Neuronal stem cell (in vitro differentiated cells): ENCODE measurements at regions not wholly inside any gene's neighbourhood (a gene's known extent, or its start where the extent isn't known, plus 50 kb on each side); places are given as distances from the start of the nearest gene placed in this dataset.
A peak's percentile ranks its signal among the peaks of the same experiment; 100 is the strongest.

Source experiments
- DNase-seq: peaks from one replicate; pipeline ENCODE4 v3.0.0-alpha.2; 2013; ENCODE audit warnings: low spot score
- H2AFZ ChIP-seq: one replicate; pipeline ENCODE4 v1.6.1; 2013; ENCODE audit warnings: mild to moderate bottlenecking, low read length, inconsistent platforms
- H2AK5ac ChIP-seq: 2 replicates; pipeline ENCODE4 v1.6.1; 2013; ENCODE audit warnings: low read depth, mild to moderate bottlenecking, inconsistent platforms, low read length, moderate library complexity, mixed read lengths
- H2BK120ac ChIP-seq: 2 replicates; pipeline ENCODE4 v1.6.1; 2013; ENCODE audit warnings: low read depth, mild to moderate bottlenecking, inconsistent platforms, low read length, moderate library complexity, mixed read lengths
- H2BK12ac ChIP-seq: one replicate; pipeline ENCODE4 v1.6.1; 2013; ENCODE audit warnings: low read length, inconsistent platforms
- H2BK15ac ChIP-seq: 2 replicates; pipeline ENCODE4 v1.6.1; 2013; ENCODE audit warnings: mild to moderate bottlenecking, low read length, inconsistent platforms, mixed read lengths
- H2BK5ac ChIP-seq: one replicate; pipeline ENCODE4 v1.6.1; 2013; ENCODE audit warnings: inconsistent platforms, mild to moderate bottlenecking, low read length, moderate library complexity
- H3K14ac ChIP-seq: one replicate; pipeline ENCODE4 v1.6.1; 2013; ENCODE audit warnings: low read length, inconsistent platforms
- H3K18ac ChIP-seq: 2 replicates; pipeline ENCODE4 v1.6.1; 2013; ENCODE audit warnings: low read length, inconsistent platforms
- H3K23ac ChIP-seq: 2 replicates; pipeline ENCODE4 v1.6.1; 2013; ENCODE audit warnings: low read depth, mild to moderate bottlenecking, mixed read lengths, low read length, inconsistent platforms; ENCODE audit not compliant: poor library complexity
- H3K27ac ChIP-seq: replicated peaks from 3 replicates; pipeline ENCODE4 v1.5.1; 2013; ENCODE audit warnings: low read length, inconsistent platforms
- H3K27me3 ChIP-seq, 3 experiments: 2 replicates each; pipeline ENCODE4 v1.6.1; 2013; ENCODE audit warnings: low read length in 3 of 3, mild to moderate bottlenecking in 2 of 3, inconsistent platforms in 1 of 3, low read depth in 1 of 3, mixed read lengths in 1 of 3, moderate library complexity in 1 of 3; ENCODE audit not compliant: control insufficient read depth in 3 of 3, insufficient read depth in 3 of 3
- H3K36me3 ChIP-seq, 2 donors: replicated peaks in 1 of 2; 2 replicates each; pipeline ENCODE4 v1.6.1; 2013; ENCODE audit warnings: low read length in 2 of 2; ENCODE audit not compliant: control insufficient read depth in 2 of 2, insufficient read depth in 2 of 2
- H3K4ac ChIP-seq: 2 replicates; pipeline ENCODE4 v1.6.1; 2013; ENCODE audit warnings: inconsistent platforms, mild to moderate bottlenecking, low read length, moderate library complexity
- H3K4me1 ChIP-seq, 2 donors: 1 replicate in 1 of 2; 2 replicates in 1 of 2; pipeline ENCODE4 v1.6.1; 2013; ENCODE audit warnings: low read length in 2 of 2, low read depth in 1 of 2; ENCODE audit not compliant: control insufficient read depth in 2 of 2, insufficient read depth in 1 of 2
- H3K4me2 ChIP-seq: one replicate; pipeline ENCODE4 v1.6.1; 2013; ENCODE audit warnings: mild to moderate bottlenecking, low read length, inconsistent platforms; ENCODE audit not compliant: insufficient read depth, poor library complexity, severe bottlenecking
- H3K4me3 ChIP-seq, 2 donors: 2 replicates each; pipeline ENCODE4 v1.5.1; 2013; ENCODE audit warnings: low read length in 2 of 2, mild to moderate bottlenecking in 2 of 2, inconsistent platforms in 1 of 2, moderate library complexity in 1 of 2
- H3K79me1 ChIP-seq: one replicate; pipeline ENCODE4 v1.6.1; 2013; ENCODE audit warnings: low read depth, mild to moderate bottlenecking, inconsistent platforms, low read length, moderate library complexity
- H3K9ac ChIP-seq: one replicate; pipeline ENCODE4 v1.6.1; 2013; ENCODE audit warnings: mild to moderate bottlenecking, low read depth, low read length, inconsistent platforms; ENCODE audit not compliant: poor library complexity
- H3K9me3 ChIP-seq, 2 donors: replicated peaks in 1 of 2; 2 replicates each; pipeline versions ENCODE3 to v1.6.1; 2013; ENCODE audit warnings: low read length in 2 of 2, mild to moderate bottlenecking in 2 of 2, inconsistent platforms in 1 of 2, low read depth in 1 of 2, mixed read lengths in 1 of 2, moderate library complexity in 1 of 2; ENCODE audit not compliant: control insufficient read depth in 2 of 2, insufficient read depth in 1 of 2
- H4K8ac ChIP-seq: one replicate; pipeline ENCODE4 v1.6.1; 2013; ENCODE audit warnings: low read depth, mild to moderate bottlenecking, inconsistent platforms, low read length, moderate library complexity
- H4K91ac ChIP-seq: one replicate; pipeline ENCODE4 v1.6.1; 2013; ENCODE audit warnings: low read length, low read depth, mild to moderate bottlenecking, inconsistent platforms; ENCODE audit not compliant: poor library complexity
- WGBS, 2 donors: extraction: QIAGEN DNeasy Blood & Tissue Kit; methylation state at CpG; one replicate each; pipeline ENCODE4 v1.1.7; 2013; ENCODE audit warnings: missing lambda C conversion rate in 2 of 2, mixed read lengths in 1 of 2; ENCODE audit not compliant: insufficient read length in 2 of 2, insufficient replicate concordance in 1 of 2; ENCODE audit errors: extremely low coverage in 2 of 2; 5-methylcytosine and 5-hydroxymethylcytosine counted together

DNA sequence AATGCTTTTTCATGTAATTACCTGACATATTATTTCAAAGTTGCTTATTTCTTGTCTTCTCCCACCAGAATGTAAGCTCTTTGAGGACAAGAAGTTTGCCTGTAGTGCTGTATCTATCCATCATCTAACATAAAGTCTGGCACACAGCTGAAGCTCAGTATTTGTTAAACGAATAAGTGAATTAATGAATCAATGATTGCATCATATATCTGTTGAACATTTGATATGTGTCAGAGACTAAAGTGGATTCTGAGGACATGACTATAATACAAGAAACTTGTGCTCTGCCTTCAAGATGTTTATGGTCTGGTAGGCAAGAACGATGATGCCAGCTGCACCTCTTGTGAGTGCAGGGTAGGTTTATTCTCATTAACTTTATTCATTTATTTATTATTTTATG lies 115.4 kb upstream of the SCAF11 start:
- WGBS, 2 donors: no CpG with 5 or more reads among the region's 2 CpGs
- Histone ChIP-seq H2BK12ac (no peak overlapping the region), H3K23ac (no peak overlapping the region), H3K9me3 (peaks cover 0 to 3% of the 10 kb centered on the region in 2 donors), H3K27ac (no peak overlapping the region), H3K18ac (no peak overlapping the region), H3K4ac (no peak overlapping the region), H3K9ac (no peak overlapping the region), H3K4me1 (peaks cover 0 to 3% of the 10 kb centered on the region in 2 donors), H2AFZ (no peak overlapping the region), H4K8ac (no peak overlapping the region), H3K4me3 (no peak overlapping the region), H3K4me2 (no peak overlapping the region), H3K79me1 (no peaks in the 10 kb centered on the region), H3K14ac (no peak overlapping the region), H2AK5ac (no peak overlapping the region), H2BK120ac (no peak overlapping the region), H3K36me3 (no peaks in the 10 kb centered on the region), H4K91ac (no peak overlapping the region), H2BK15ac (no peak overlapping the region), H3K27me3 (no peaks in the 10 kb centered on the region), H2BK5ac (no peak overlapping the region)
- DNase-seq: no peak

DNA sequence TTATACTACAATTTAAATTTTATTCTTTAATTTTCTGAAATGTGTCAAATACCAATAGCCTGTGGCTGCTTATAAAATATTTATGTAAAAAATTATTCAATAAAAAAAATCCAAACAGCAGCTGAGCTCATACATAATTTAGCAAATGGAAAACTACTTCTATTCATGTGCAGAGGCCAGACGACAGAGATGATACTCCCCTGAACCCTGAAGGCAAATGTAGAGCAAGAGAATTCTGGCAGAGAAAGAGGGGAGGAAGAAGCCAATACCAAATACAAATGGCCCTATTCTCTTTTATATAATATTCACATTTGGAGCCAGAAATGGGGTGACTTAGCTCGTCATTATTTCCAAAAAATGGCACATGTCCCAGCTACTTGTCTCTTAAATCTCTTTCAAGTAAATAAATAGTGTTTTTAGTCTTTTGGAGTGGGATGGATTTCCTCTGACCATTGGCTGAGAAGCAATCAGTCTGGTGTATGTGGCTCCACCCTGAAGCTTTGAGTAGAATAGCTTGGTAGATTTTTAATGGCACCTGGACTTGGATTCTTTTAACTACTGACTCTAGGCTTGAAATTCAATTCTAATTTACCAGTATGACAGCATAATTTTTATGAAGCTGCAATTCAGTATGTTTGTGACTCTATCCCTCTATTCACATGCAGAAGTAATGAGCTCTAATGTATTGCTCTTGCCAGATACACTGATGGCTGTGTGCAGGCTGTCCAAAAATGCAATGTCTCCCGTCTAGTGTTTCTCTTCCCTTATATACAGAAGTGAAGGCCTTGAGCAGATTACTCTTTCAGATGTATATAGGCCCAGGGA lies 113.4 kb upstream of the SCAF11 start:
- Histone ChIP-seq H3K18ac (no peak overlapping the region), H3K23ac (no peak overlapping the region), H2BK5ac (no peak overlapping the region), H3K4me2 (no peak overlapping the region), H2AFZ (no peak overlapping the region), H3K14ac (no peak overlapping the region), H4K91ac (no peak overlapping the region), H3K4me1 (peaks cover 0 to 3% of the 10 kb centered on the region in 2 donors), H3K4ac (no peak overlapping the region), H3K27ac (no peak overlapping the region), H3K79me1 (no peaks in the 10 kb centered on the region), H4K8ac (no peak overlapping the region), H2AK5ac (no peak overlapping the region), H3K9me3 (no peaks in the 10 kb centered on the region), H2BK15ac (no peak overlapping the region), H3K27me3 (no peaks in the 10 kb centered on the region), H3K9ac (no peak overlapping the region), H2BK12ac (no peak overlapping the region), H3K36me3 (no peaks in the 10 kb centered on the region), H2BK120ac (no peak overlapping the region), H3K4me3 (no peak overlapping the region)
- no CpG with 5 or more reads among the region's 3 CpGs for WGBS, 2 donors
- DNase-seq: no peak

DNA sequence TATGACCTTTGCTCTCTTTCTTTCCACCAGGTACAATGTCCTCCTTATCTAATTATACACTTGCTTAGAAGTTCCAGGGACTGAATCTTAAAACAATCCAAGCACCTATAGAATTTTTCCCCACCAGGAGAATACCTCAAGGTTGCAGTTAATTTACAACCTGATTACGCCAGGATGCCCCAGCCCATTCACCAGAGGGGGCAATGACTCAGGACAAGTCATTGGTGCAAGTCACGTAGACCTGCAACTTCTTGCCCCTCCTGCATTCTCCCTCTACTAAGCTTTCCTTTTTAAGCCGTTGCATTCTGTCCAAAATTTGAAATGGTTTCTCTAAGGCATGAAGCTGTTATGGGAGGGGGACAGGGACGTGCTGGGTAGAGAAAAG lies 111.1 kb upstream of the SCAF11 start:
- Histone ChIP-seq H3K4me1 (no peaks in the 10 kb centered on the region), H4K8ac (no peak overlapping the region), H3K9ac (no peak overlapping the region), H3K4me3 (no peak overlapping the region), H3K79me1 (no peaks in the 10 kb centered on the region), H2BK12ac (no peak overlapping the region), H3K9me3 (no peaks in the 10 kb centered on the region), H3K18ac (no peak overlapping the region), H3K36me3 (no peaks in the 10 kb centered on the region), H2BK5ac (no peak overlapping the region), H3K27ac (no peak overlapping the region), H2BK15ac (peak overlapping the region; percentile 17), H4K91ac (no peak overlapping the region), H3K4me2 (no peak overlapping the region), H3K23ac (no peak overlapping the region), H3K4ac (no peak overlapping the region), H2AFZ (no peak overlapping the region), H3K14ac (no peak overlapping the region), H2BK120ac (no peak overlapping the region), H2AK5ac (peak overlapping the region; percentile 45), H3K27me3 (no peaks in the 10 kb centered on the region)
- no CpG with 5 or more reads among the region's 4 CpGs for WGBS, 2 donors
- DNase-seq: no peak

DNA sequence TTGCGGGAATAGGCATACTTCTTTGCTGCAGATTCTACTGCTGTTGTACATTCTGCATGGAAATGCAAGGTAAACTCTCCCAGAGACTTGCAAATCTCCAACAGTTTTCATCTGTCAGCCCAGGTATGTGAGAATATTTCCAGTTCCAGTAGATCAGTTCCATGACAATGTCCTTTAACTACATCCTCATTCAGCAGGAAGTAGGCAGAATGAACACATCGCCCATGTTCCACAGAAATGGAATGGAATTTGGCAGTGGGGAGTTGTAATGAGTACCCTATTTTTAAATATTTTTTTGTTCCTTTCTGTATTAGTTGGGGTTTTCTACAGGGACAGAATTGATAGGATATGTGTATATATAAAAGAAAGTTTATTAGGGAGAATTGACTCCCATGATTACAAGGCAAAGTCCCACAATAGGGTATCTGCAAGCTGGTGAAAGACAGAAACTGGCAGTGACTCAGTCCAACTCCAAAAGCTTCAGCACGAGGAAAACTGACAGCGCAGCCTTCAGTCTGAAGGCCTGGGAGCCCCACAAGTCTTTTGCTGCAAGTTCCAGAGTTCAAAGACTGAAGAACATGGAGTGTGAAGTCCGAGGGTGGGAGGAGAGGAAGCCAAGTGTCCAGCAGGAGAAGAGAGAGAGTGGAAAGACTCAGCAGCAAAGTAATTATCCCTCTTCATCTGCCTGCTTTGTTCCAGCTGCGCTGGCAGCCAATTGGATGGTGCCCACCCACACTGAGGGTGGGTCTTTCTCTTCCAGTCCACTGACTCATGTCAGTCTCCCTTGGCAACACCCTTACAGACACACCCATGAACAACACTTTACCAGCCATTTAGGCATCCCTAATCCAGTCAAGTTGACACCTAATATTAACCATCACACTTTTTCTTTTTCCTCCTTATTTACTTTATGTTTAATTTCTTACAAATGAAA lies 110.4 kb upstream of the SCAF11 start:
- H3K23ac ChIP-seq: no peak overlapping the region
- H2BK15ac ChIP-seq: no peak overlapping the region
- H3K79me1 ChIP-seq: no peaks in the 10 kb centered on the region
- no peaks in the 10 kb centered on the region for H3K36me3 ChIP-seq
- no peak overlapping the region for H3K27ac ChIP-seq
- no peak for DNase-seq
- no peak overlapping the region for H3K9ac ChIP-seq
- H3K14ac ChIP-seq: no peak overlapping the region
- H3K4me3 ChIP-seq: no peak overlapping the region
- H3K4ac ChIP-seq: no peak overlapping the region
- no peaks in the 10 kb centered on the region for H3K27me3 ChIP-seq
- H3K4me2 ChIP-seq: no peak overlapping the region
- H2AK5ac ChIP-seq: no peak overlapping the region
- no peak overlapping the region for H4K91ac ChIP-seq
- no CpG with 5 or more reads among the region's 6 CpGs for WGBS, 2 donors
- H2BK12ac ChIP-seq: no peak overlapping the region
- H3K18ac ChIP-seq: no peak overlapping the region
- H4K8ac ChIP-seq: no peak overlapping the region
- H2BK120ac ChIP-seq: no peak overlapping the region
- H3K4me1 ChIP-seq: no peaks in the 10 kb centered on the region
- no peaks in the 10 kb centered on the region for H3K9me3 ChIP-seq
- no peak overlapping the region for H2BK5ac ChIP-seq
- no peak overlapping the region for H2AFZ ChIP-seq
